Tibial nerve (tissue), 4 donors: ENCODE measurements at regions not wholly inside any gene's neighbourhood (a gene's known extent, or its start where the extent isn't known, plus 50 kb on each side); places are given as distances from the start of the nearest gene placed in this dataset.

ENCODE experiments used
- DNase-seq, 2 donors: peaks; one replicate each; pipeline ENCODE4 v3.0.0-alpha.2; 2019; ENCODE audit warnings: low spot score in 2 of 2
- H3K27ac ChIP-seq, 4 donors: fragments of 200-600 bp; sonication (generic) in 3 of 4; one replicate each; pipeline ENCODE4 v1.5.1; 2017 to 2019; ENCODE audit warnings: mild to moderate bottlenecking in 1 of 4
- H3K27me3 ChIP-seq, 2 donors: fragments of 200-600 bp; sonication (generic) in 1 of 2; one replicate each; pipeline versions ENCODE4 v1.5.1 to v1.6.0; 2017 to 2019
- H3K36me3 ChIP-seq, 3 donors: fragments of 200-600 bp; sonication (generic); one replicate each; pipeline ENCODE4 v1.5.1; 2018 to 2019
- H3K4me1 ChIP-seq, 4 donors: fragments of 200-600 bp; sonication (generic) in 3 of 4; one replicate each; pipeline ENCODE4 v1.5.1; 2017 to 2019
- H3K4me3 ChIP-seq, 4 donors: fragments of 200-600 bp; sonication (generic) in 3 of 4; one replicate each; pipeline ENCODE4 v1.5.1; 2017 to 2019; ENCODE audit warnings: mild to moderate bottlenecking in 1 of 4, moderate library complexity in 1 of 4
- H3K9me3 ChIP-seq, 4 donors: fragments of 200-600 bp; sonication (generic) in 3 of 4; one replicate each; pipeline ENCODE4 v1.5.1; 2017 to 2019
- EP300 ChIP-seq, 2 donors: sonication (generic); formaldehyde crosslinking; IDR thresholded peaks; one replicate each; pipeline ENCODE4 v1.6.1; 2017; ENCODE audit warnings: antibody characterized with exemption in 2 of 2, mild to moderate bottlenecking in 1 of 2
- POLR2A ChIP-seq, 2 donors: fragments of 450-650 bp; IDR thresholded peaks; one replicate each; pipeline ENCODE4 v1.6.1; 2017; ENCODE audit warnings: antibody characterized with exemption in 2 of 2, mild to moderate bottlenecking in 2 of 2, moderate library complexity in 2 of 2
- WGBS, 2 donors: methylation state at CpG; one replicate each; pipeline ENCODE4 v1.1.5; 2018; 5-methylcytosine and 5-hydroxymethylcytosine counted together
- TF ChIP-seq, protein P1 (sequence below), 5 experiments: fragments of 200-600 bp in 3 of 5; fragments of 450-650 bp in 2 of 5; sonication (generic) in 3 of 5; IDR thresholded peaks; one replicate each; pipeline ENCODE4 v1.5.1; 2016 to 2019; ENCODE audit warnings: antibody characterized with exemption in 5 of 5, mild to moderate bottlenecking in 3 of 5, moderate library complexity in 2 of 5

DNA sequence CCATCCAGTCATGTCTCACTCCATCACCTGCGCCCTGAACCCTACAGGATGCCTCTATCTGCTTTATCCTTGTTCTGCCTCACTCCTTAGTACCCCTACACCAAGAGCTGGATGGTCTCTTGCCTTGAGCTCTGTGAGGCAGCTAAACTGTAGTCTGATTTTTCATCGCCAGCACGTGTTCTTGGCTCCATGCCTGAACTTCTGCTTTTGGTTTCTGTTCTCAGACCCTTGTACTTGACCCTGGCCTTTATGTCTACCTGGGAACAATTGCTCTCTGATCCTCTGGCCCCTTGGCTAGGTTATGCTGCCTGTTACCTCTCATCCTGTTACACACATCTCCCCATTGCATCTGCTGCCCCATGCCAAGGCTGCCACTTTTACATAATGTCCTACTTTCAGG is 318.0 kb upstream of the LMCD1 start:
- no peak for DNase-seq
- Histone ChIP-seq H3K27ac (no peak overlapping the region), H3K9me3 (no peaks in the 10 kb centered on the region), H3K4me1 (no peaks in the 10 kb centered on the region), H3K36me3 (no peaks in the 10 kb centered on the region), H3K27me3 (no peaks in the 10 kb centered on the region), H3K4me3 (no peak overlapping the region)
- WGBS, 2 donors, result 54 to 57% methylated on average over 3 of the region's 3 CpGs
- no peak for TF ChIP-seq POLR2A (IDR thresholded peaks at IDR 0.05)
- TF ChIP-seq EP300 (IDR thresholded peaks at IDR 0.05), result no peak
- TF ChIP-seq, protein P1, sequence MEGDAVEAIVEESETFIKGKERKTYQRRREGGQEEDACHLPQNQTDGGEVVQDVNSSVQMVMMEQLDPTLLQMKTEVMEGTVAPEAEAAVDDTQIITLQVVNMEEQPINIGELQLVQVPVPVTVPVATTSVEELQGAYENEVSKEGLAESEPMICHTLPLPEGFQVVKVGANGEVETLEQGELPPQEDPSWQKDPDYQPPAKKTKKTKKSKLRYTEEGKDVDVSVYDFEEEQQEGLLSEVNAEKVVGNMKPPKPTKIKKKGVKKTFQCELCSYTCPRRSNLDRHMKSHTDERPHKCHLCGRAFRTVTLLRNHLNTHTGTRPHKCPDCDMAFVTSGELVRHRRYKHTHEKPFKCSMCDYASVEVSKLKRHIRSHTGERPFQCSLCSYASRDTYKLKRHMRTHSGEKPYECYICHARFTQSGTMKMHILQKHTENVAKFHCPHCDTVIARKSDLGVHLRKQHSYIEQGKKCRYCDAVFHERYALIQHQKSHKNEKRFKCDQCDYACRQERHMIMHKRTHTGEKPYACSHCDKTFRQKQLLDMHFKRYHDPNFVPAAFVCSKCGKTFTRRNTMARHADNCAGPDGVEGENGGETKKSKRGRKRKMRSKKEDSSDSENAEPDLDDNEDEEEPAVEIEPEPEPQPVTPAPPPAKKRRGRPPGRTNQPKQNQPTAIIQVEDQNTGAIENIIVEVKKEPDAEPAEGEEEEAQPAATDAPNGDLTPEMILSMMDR (IDR thresholded peaks at IDR 0.05), result no peak

DNA sequence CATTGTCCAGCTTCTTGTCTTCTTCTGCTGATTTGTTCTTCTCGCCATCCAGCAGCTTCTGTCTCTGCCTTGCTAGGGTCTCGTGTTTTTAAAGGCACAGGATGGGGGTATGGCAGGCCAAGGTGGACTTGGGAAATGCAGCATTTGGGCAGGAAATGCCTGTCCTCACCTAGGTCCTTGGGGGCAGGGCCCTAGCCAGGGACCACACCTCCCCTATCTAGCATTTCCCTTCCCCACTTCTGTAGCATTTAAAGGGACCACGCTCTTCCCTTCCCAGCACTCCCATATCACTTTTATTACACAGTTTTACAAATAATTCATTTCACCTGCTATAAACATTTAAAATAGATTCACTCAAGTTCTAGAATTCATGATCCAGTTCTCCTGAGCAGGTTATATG is 315.4 kb upstream of the LMCD1 start:
- H3K36me3 ChIP-seq, result no peaks in the 10 kb centered on the region
- peaks cover 0 to 5% (median 0%) of the 10 kb centered on the region in 4 donors for H3K9me3 ChIP-seq
- H3K27ac ChIP-seq, result no peak overlapping the region
- 90 to 95% methylated on average over 3 of the region's 3 CpGs for WGBS, 2 donors
- no peak for DNase-seq
- no peaks in the 10 kb centered on the region for H3K4me1 ChIP-seq
- TF ChIP-seq EP300 (IDR thresholded peaks at IDR 0.05) (no peak), POLR2A (IDR thresholded peaks at IDR 0.05) (no peak)
- TF ChIP-seq, protein P1 (IDR thresholded peaks at IDR 0.05), result no peak
- H3K4me3 ChIP-seq, result no peak overlapping the region
- H3K27me3 ChIP-seq, result no peaks in the 10 kb centered on the region

- 83% methylated on average over 5 of the region's 5 CpGs for WGBS, 2 donors
- Histone ChIP-seq H3K36me3 (no peaks in the 10 kb centered on the region), H3K4me3 (no peak overlapping the region), H3K27ac (no peak overlapping the region), H3K4me1 (no peaks in the 10 kb centered on the region), H3K27me3 (no peaks in the 10 kb centered on the region), H3K9me3 (peaks cover 0 to 9% (median 0%) of the 10 kb centered on the region in 4 donors)
- no peak for TF ChIP-seq EP300 (IDR thresholded peaks at IDR 0.05)
- no peak for TF ChIP-seq POLR2A (IDR thresholded peaks at IDR 0.05)
- no peak for DNase-seq
Measured at GRCh38 chr3:8187996-8188395, 313.6 kb upstream of the LMCD1 start.

- no peak overlapping the region for H3K27ac ChIP-seq
- TF ChIP-seq, protein P1 (IDR thresholded peaks at IDR 0.05), result no peak
- TF ChIP-seq EP300 (IDR thresholded peaks at IDR 0.05) (no peak), POLR2A (IDR thresholded peaks at IDR 0.05) (no peak)
- no peak for DNase-seq
- H3K36me3 ChIP-seq, result no peaks in the 10 kb centered on the region
- H3K9me3 ChIP-seq, result peaks cover 0 to 9% (median 0%) of the 10 kb centered on the region in 4 donors
- H3K4me1 ChIP-seq, result no peaks in the 10 kb centered on the region
- H3K4me3 ChIP-seq, result no peak overlapping the region
- H3K27me3 ChIP-seq, result no peaks in the 10 kb centered on the region
- 80 to 87% methylated on average over 1 of the region's 1 CpG for WGBS, 2 donors
Measured at GRCh38 chr3:8189051-8189450, 312.6 kb upstream of the LMCD1 start.

- H3K4me1 ChIP-seq, result no peaks in the 10 kb centered on the region
- no peaks in the 10 kb centered on the region for H3K36me3 ChIP-seq
- peaks cover 0 to 14% (median 0%) of the 10 kb centered on the region in 4 donors for H3K9me3 ChIP-seq
- no peak for DNase-seq
- no peak overlapping the region for H3K27ac ChIP-seq
- no peak overlapping the region for H3K4me3 ChIP-seq
- TF ChIP-seq EP300 (IDR thresholded peaks at IDR 0.05) (no peak), POLR2A (IDR thresholded peaks at IDR 0.05) (no peak)
- no peaks in the 10 kb centered on the region for H3K27me3 ChIP-seq
- 90 to 96% methylated on average over 1 of the region's 1 CpG for WGBS, 2 donors
Measured at GRCh38 chr3:8191406-8191805, 310.2 kb upstream of the LMCD1 start.

- H3K9me3 ChIP-seq, result peaks cover 0 to 5% (median 0%) of the 10 kb centered on the region in 4 donors
- H3K4me1 ChIP-seq, result peaks cover 0 to 3% (median 0%) of the 10 kb centered on the region in 4 donors
- no peaks in the 10 kb centered on the region for H3K27me3 ChIP-seq
- H3K36me3 ChIP-seq, result no peaks in the 10 kb centered on the region
- TF ChIP-seq POLR2A (IDR thresholded peaks at IDR 0.05), result no peak
- TF ChIP-seq, protein P1 (IDR thresholded peaks at IDR 0.05), result no peak
- TF ChIP-seq EP300 (IDR thresholded peaks at IDR 0.05), result no peak
- WGBS, 2 donors, result 61 to 88% methylated on average over 2 of the region's 2 CpGs
- DNase-seq, result no peak
- no peak overlapping the region for H3K4me3 ChIP-seq
- no peak overlapping the region for H3K27ac ChIP-seq
Measured at GRCh38 chr3:8197384-8197783, 304.2 kb upstream of the LMCD1 start.
